Panc1 (cell line): ENCODE measurements at regions not wholly inside any gene's neighbourhood (a gene's known extent, or its start where the extent isn't known, plus 50 kb on each side); places are given as distances from the start of the nearest gene placed in this dataset.

Experiments used
- CTCF ChIP-seq: fragments of 450-650 bp; IDR thresholded peaks from 2 replicates; pipeline ENCODE4 v1.5.1; 2017; ENCODE audit warnings: mild to moderate bottlenecking
- POLR2AphosphoS5 ChIP-seq: IDR thresholded peaks from 2 replicates; pipeline ENCODE4 v1.6.1; 2012; ENCODE audit warnings: mild to moderate bottlenecking, low read depth, low read length, moderate library complexity
- SIN3A ChIP-seq: IDR thresholded peaks from 2 replicates; pipeline ENCODE4 v1.6.1; 2012; ENCODE audit warnings: low read depth, mild to moderate bottlenecking, low read length, moderate library complexity, borderline replicate concordance; ENCODE audit not compliant: insufficient read depth
- TF ChIP-seq, protein P1 (sequence below), 2 experiments: IDR thresholded peaks; 2 replicates each; pipeline ENCODE4 v1.6.1; 2011 to 2012; ENCODE audit warnings: low read depth in 2 of 2, control low read depth in 1 of 2, low read length in 1 of 2, mild to moderate bottlenecking in 1 of 2, moderate library complexity in 1 of 2; ENCODE audit not compliant: insufficient read depth in 1 of 2

DNA sequence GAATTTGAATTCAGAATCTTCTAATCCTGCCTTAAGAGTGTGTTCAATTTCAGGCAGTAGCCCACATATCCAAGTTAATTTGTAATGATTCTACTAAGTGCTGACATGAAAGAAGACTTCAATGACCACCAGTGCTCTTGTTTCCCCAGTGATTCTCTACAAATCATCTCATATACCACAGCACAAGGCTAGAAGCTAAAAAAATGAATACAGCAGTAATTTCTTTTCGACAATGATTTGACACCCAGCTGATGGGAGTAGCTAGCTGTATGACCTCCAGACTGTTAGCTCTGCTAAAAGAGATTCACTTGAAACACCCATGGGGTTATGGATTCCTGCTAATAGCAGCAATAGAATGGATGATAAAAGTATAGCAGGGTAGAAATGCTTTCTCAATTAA, 217.0 kb upstream of the TMEFF2 start:
- TF ChIP-seq CTCF (no peak), POLR2AphosphoS5 (no peak), SIN3A (no peak)
- TF ChIP-seq, protein P1, sequence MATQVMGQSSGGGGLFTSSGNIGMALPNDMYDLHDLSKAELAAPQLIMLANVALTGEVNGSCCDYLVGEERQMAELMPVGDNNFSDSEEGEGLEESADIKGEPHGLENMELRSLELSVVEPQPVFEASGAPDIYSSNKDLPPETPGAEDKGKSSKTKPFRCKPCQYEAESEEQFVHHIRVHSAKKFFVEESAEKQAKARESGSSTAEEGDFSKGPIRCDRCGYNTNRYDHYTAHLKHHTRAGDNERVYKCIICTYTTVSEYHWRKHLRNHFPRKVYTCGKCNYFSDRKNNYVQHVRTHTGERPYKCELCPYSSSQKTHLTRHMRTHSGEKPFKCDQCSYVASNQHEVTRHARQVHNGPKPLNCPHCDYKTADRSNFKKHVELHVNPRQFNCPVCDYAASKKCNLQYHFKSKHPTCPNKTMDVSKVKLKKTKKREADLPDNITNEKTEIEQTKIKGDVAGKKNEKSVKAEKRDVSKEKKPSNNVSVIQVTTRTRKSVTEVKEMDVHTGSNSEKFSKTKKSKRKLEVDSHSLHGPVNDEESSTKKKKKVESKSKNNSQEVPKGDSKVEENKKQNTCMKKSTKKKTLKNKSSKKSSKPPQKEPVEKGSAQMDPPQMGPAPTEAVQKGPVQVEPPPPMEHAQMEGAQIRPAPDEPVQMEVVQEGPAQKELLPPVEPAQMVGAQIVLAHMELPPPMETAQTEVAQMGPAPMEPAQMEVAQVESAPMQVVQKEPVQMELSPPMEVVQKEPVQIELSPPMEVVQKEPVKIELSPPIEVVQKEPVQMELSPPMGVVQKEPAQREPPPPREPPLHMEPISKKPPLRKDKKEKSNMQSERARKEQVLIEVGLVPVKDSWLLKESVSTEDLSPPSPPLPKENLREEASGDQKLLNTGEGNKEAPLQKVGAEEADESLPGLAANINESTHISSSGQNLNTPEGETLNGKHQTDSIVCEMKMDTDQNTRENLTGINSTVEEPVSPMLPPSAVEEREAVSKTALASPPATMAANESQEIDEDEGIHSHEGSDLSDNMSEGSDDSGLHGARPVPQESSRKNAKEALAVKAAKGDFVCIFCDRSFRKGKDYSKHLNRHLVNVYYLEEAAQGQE (IDR thresholded peaks at IDR 0.05; ENCODE audit: insufficient read depth in 1 of 2, low read depth in 2 of 2, low read length in 1 of 2) = no peak
